ENCODE measurements at regions not wholly inside any gene's neighbourhood (a gene's known extent, or its start where the extent isn't known, plus 50 kb on each side); places are given as distances from the start of the nearest gene placed in this dataset.
"Not testable (repeated sequence)": the region's sequence is repeated elsewhere in the genome, so short reads cannot be mapped to it uniquely, and the experiment has no call there.

DNA sequence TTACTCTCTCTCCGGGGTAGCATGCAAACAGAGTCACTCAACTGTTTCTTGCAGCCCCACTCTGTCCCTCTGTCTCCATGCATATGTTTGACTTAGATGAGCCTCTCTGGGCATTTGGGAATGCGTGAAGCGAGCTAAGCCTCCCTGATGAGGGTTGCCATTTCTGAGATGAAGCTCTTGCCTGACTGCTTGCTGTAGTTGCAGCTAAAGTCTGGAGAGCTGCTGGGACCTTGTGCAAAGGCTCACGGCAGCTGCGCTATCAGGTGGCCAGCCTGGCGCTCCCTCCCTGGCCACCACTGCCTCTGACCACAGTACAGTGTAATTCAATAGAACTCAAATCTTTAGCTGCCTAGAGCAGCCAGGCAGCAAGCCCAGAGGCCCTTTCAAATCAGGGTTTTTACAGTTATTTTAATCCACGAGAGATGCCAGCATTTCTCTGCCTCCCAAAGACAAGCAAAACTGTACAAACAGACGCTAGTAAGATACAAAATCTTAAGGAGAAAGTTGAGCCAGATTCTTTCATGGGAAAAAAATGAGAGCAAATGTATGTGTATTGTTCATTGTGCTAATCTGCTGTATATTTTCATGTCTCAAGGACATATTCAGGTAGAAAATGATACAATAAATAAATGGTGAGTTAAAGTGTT is 694.6 kb downstream of the PRIM2 start:
- H3K9me3 ChIP-seq (ENCODE audit: control insufficient read depth, low read length); ATAC-seq (ENCODE audit: low FRiP score); H3K4me3 ChIP-seq (ENCODE audit: low read length in 2 of 2); H3K4me1 ChIP-seq (ENCODE audit: control insufficient read depth in 1 of 2, insufficient read depth in 2 of 2, low read length in 2 of 2); H3K27ac ChIP-seq (ENCODE audit: low read depth in 1 of 2, low read length in 2 of 2); H3K27me3 ChIP-seq (ENCODE audit: control insufficient read depth in 1 of 2, insufficient read depth in 2 of 2, low read length in 1 of 2); DNase-seq; H3K36me3 ChIP-seq (ENCODE audit: control insufficient read depth in 1 of 2, insufficient read depth in 2 of 2, low read length in 1 of 2); intact Hi-C loops (cut with DNase I): not testable (repeated sequence)
- 46 to 50% methylated on average over 7 of the region's 8 CpGs for WGBS, 2 donors

GRCh38 chr6:58016614-58017013 is 699.2 kb downstream of the PRIM2 start:
- H3K4me3 ChIP-seq (ENCODE audit: low read length in 2 of 2); H3K27ac ChIP-seq (ENCODE audit: low read depth in 1 of 2, low read length in 2 of 2); H3K4me1 ChIP-seq (ENCODE audit: control insufficient read depth in 1 of 2, insufficient read depth in 2 of 2, low read length in 2 of 2); H3K9me3 ChIP-seq (ENCODE audit: control insufficient read depth, low read length); intact Hi-C loops (cut with DNase I); ATAC-seq (ENCODE audit: low FRiP score); H3K27me3 ChIP-seq (ENCODE audit: control insufficient read depth in 1 of 2, insufficient read depth in 2 of 2, low read length in 1 of 2); H3K36me3 ChIP-seq (ENCODE audit: control insufficient read depth in 1 of 2, insufficient read depth in 2 of 2, low read length in 1 of 2); DNase-seq: not testable (repeated sequence)
- 45 to 47% methylated on average over 4 of the region's 4 CpGs for WGBS, 2 donors

GRCh38 chr6:58028188-58028587 is 710.8 kb downstream of the PRIM2 start:
- H3K27ac ChIP-seq (ENCODE audit: low read depth in 1 of 2, low read length in 2 of 2); H3K4me3 ChIP-seq (ENCODE audit: low read length in 2 of 2); H3K9me3 ChIP-seq (ENCODE audit: control insufficient read depth, low read length); H3K27me3 ChIP-seq (ENCODE audit: control insufficient read depth in 1 of 2, insufficient read depth in 2 of 2, low read length in 1 of 2); intact Hi-C loops (cut with DNase I); DNase-seq; H3K36me3 ChIP-seq (ENCODE audit: control insufficient read depth in 1 of 2, insufficient read depth in 2 of 2, low read length in 1 of 2); H3K4me1 ChIP-seq (ENCODE audit: control insufficient read depth in 1 of 2, insufficient read depth in 2 of 2, low read length in 2 of 2); ATAC-seq (ENCODE audit: low FRiP score): not testable (repeated sequence)
- 61 to 62% methylated on average over 5 of the region's 5 CpGs for WGBS, 2 donors

- DNase-seq; H3K36me3 ChIP-seq (ENCODE audit: control insufficient read depth in 1 of 2, insufficient read depth in 2 of 2, low read length in 1 of 2); H3K27me3 ChIP-seq (ENCODE audit: control insufficient read depth in 1 of 2, insufficient read depth in 2 of 2, low read length in 1 of 2); intact Hi-C loops (cut with DNase I); H3K4me3 ChIP-seq (ENCODE audit: low read length in 2 of 2); H3K4me1 ChIP-seq (ENCODE audit: control insufficient read depth in 1 of 2, insufficient read depth in 2 of 2, low read length in 2 of 2); H3K27ac ChIP-seq (ENCODE audit: low read depth in 1 of 2, low read length in 2 of 2); H3K9me3 ChIP-seq (ENCODE audit: control insufficient read depth, low read length); ATAC-seq (ENCODE audit: low FRiP score): not testable (repeated sequence)
- 83 to 85% methylated on average over 11 of the region's 11 CpGs for WGBS, 2 donors
These were observed 720.8 kb downstream of the PRIM2 start for GRCh38 chr6:58038213-58038612.

- intact Hi-C loops (cut with DNase I); H3K4me1 ChIP-seq (ENCODE audit: control insufficient read depth in 1 of 2, insufficient read depth in 2 of 2, low read length in 2 of 2); ATAC-seq (ENCODE audit: low FRiP score); H3K36me3 ChIP-seq (ENCODE audit: control insufficient read depth in 1 of 2, insufficient read depth in 2 of 2, low read length in 1 of 2); H3K4me3 ChIP-seq (ENCODE audit: low read length in 2 of 2); DNase-seq; H3K27me3 ChIP-seq (ENCODE audit: control insufficient read depth in 1 of 2, insufficient read depth in 2 of 2, low read length in 1 of 2); H3K27ac ChIP-seq (ENCODE audit: low read depth in 1 of 2, low read length in 2 of 2); H3K9me3 ChIP-seq (ENCODE audit: control insufficient read depth, low read length): not testable (repeated sequence)
- WGBS, 2 donors, result 100% methylated on average over 1 of the region's 1 CpG; no CpG with 5 or more reads in 1 of the 2 donors
These were observed 729.2 kb downstream of the PRIM2 start for GRCh38 chr6:58046584-58046983.

GRCh38 chr6:58047389-58047788 is 730.0 kb downstream of the PRIM2 start:
- ATAC-seq (ENCODE audit: low FRiP score); H3K4me3 ChIP-seq (ENCODE audit: low read length in 2 of 2); H3K36me3 ChIP-seq (ENCODE audit: control insufficient read depth in 1 of 2, insufficient read depth in 2 of 2, low read length in 1 of 2); DNase-seq; H3K27me3 ChIP-seq (ENCODE audit: control insufficient read depth in 1 of 2, insufficient read depth in 2 of 2, low read length in 1 of 2); intact Hi-C loops (cut with DNase I); H3K27ac ChIP-seq (ENCODE audit: low read depth in 1 of 2, low read length in 2 of 2); H3K9me3 ChIP-seq (ENCODE audit: control insufficient read depth, low read length); H3K4me1 ChIP-seq (ENCODE audit: control insufficient read depth in 1 of 2, insufficient read depth in 2 of 2, low read length in 2 of 2): not testable (repeated sequence)
- 25 to 33% methylated on average over 3 of the region's 3 CpGs for WGBS, 2 donors

DNA sequence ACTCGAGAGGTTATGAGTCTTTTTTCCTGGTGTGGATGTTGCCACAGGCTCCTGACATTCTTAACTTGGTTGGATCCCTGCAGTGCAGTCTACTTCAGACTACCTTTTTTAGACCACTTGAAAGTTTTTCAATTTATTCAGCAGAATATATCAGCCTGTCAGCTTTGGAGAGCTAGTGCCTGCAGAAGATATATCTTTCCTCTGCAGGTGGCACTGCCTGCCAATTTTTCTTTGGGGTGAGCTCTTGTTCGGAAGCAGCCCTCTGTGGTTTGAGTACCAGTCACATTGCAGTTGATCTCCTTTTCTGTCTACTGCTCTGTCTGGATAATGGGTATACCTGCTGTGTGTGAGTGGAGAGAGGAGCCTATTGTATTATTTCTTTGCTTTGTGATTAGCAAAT is 730.4 kb downstream of the PRIM2 start:
- H3K4me3 ChIP-seq (ENCODE audit: low read length in 2 of 2); ATAC-seq (ENCODE audit: low FRiP score); intact Hi-C loops (cut with DNase I); H3K27me3 ChIP-seq (ENCODE audit: control insufficient read depth in 1 of 2, insufficient read depth in 2 of 2, low read length in 1 of 2); DNase-seq; H3K36me3 ChIP-seq (ENCODE audit: control insufficient read depth in 1 of 2, insufficient read depth in 2 of 2, low read length in 1 of 2); H3K4me1 ChIP-seq (ENCODE audit: control insufficient read depth in 1 of 2, insufficient read depth in 2 of 2, low read length in 2 of 2); H3K27ac ChIP-seq (ENCODE audit: low read depth in 1 of 2, low read length in 2 of 2); H3K9me3 ChIP-seq (ENCODE audit: control insufficient read depth, low read length): not testable (repeated sequence)
- WGBS, 2 donors, result 4 to 16% methylated on average over 2 of the region's 2 CpGs

DNA sequence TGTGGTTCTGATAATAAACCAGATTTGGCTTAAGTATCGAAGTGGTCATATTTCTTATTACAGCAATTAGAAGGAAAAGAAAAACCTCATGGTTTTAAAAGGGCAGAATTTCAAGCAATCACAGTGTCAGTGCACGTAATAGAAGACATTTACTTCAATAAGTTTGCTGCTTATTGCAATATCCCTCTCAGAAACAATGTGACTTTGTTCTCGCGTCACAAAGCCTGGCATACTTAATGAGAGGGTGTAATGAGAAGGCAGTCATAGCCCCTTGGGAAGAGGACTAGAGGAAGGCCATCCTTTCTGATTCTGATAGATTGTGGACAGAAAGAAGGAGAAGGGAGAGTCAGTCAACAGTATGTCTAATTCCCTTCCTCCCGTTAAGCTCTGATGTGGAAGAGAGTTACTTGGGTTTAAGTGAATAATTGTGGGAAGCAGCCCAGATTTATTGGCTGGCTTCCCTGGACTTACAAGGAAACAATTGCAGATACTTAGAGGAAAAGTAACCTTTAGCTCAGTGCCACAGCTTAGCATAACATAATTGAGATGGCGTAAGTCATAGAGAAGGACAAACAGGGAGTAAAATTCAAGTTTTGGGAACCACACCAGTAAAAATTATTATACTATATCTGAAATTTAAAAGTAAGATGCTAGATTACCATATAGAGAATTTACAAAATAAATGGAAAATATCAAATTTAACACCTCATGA is 738.2 kb downstream of the PRIM2 start:
- not testable (repeated sequence) for H3K4me3 ChIP-seq (ENCODE audit: low read length in 2 of 2)

GRCh38 chr6:58059701-58060100 is 742.3 kb downstream of the PRIM2 start:
- H3K36me3 ChIP-seq (ENCODE audit: control insufficient read depth in 1 of 2, insufficient read depth in 2 of 2, low read length in 1 of 2); H3K9me3 ChIP-seq (ENCODE audit: control insufficient read depth, low read length); DNase-seq; H3K27me3 ChIP-seq (ENCODE audit: control insufficient read depth in 1 of 2, insufficient read depth in 2 of 2, low read length in 1 of 2); H3K4me1 ChIP-seq (ENCODE audit: control insufficient read depth in 1 of 2, insufficient read depth in 2 of 2, low read length in 2 of 2); H3K27ac ChIP-seq (ENCODE audit: low read depth in 1 of 2, low read length in 2 of 2); intact Hi-C loops (cut with DNase I); ATAC-seq (ENCODE audit: low FRiP score); H3K4me3 ChIP-seq (ENCODE audit: low read length in 2 of 2): not testable (repeated sequence)
- 6 to 16% methylated on average over 1 of the region's 1 CpG for WGBS, 2 donors

More for the DNA sequence above, 738.2 kb downstream of the PRIM2 start:
- H3K9me3 ChIP-seq (ENCODE audit: control insufficient read depth, low read length); H3K36me3 ChIP-seq (ENCODE audit: control insufficient read depth in 1 of 2, insufficient read depth in 2 of 2, low read length in 1 of 2); H3K27me3 ChIP-seq (ENCODE audit: control insufficient read depth in 1 of 2, insufficient read depth in 2 of 2, low read length in 1 of 2); H3K4me1 ChIP-seq (ENCODE audit: control insufficient read depth in 1 of 2, insufficient read depth in 2 of 2, low read length in 2 of 2); intact Hi-C loops (cut with DNase I); H3K27ac ChIP-seq (ENCODE audit: low read depth in 1 of 2, low read length in 2 of 2); ATAC-seq (ENCODE audit: low FRiP score); DNase-seq: not testable (repeated sequence)
- 63 to 71% methylated on average over 4 to 6 of the region's 6 CpGs for whole genome bisulfite sequencing, 2 donors
